ENCODE measurements at regions not wholly inside any gene's neighbourhood (a gene's known extent, or its start where the extent isn't known, plus 50 kb on each side); places are given as distances from the start of the nearest gene placed in this dataset.

- Histone ChIP-seq H3K36me3 (no peaks in the 10 kb centered on the region), H3K27ac (peak overlapping the region; percentile 48), H3K4me3 (no peak overlapping the region), H3K9me3 (no peaks in the 10 kb centered on the region), H3K27me3 (no peaks in the 10 kb centered on the region), H3K4me1 (peaks cover 21% of the 10 kb centered on the region)
- DNase-seq (ENCODE audit: low spot score in 2 of 2), result no peak
- TF ChIP-seq POLR2A (IDR thresholded peaks at IDR 0.05), result no peak
- no peak for TF ChIP-seq POLR2AphosphoS5 (IDR thresholded peaks at IDR 0.05)
- TF ChIP-seq EP300 (IDR thresholded peaks at IDR 0.05), result no peak
- TF ChIP-seq, protein P1, sequence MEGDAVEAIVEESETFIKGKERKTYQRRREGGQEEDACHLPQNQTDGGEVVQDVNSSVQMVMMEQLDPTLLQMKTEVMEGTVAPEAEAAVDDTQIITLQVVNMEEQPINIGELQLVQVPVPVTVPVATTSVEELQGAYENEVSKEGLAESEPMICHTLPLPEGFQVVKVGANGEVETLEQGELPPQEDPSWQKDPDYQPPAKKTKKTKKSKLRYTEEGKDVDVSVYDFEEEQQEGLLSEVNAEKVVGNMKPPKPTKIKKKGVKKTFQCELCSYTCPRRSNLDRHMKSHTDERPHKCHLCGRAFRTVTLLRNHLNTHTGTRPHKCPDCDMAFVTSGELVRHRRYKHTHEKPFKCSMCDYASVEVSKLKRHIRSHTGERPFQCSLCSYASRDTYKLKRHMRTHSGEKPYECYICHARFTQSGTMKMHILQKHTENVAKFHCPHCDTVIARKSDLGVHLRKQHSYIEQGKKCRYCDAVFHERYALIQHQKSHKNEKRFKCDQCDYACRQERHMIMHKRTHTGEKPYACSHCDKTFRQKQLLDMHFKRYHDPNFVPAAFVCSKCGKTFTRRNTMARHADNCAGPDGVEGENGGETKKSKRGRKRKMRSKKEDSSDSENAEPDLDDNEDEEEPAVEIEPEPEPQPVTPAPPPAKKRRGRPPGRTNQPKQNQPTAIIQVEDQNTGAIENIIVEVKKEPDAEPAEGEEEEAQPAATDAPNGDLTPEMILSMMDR (IDR thresholded peaks at IDR 0.05), result no peak
- WGBS, result 68% methylated on average over 5 of the region's 5 CpGs
Measured at GRCh38 chr3:151550642-151551041, 89.8 kb upstream of the IGSF10 start.

DNA sequence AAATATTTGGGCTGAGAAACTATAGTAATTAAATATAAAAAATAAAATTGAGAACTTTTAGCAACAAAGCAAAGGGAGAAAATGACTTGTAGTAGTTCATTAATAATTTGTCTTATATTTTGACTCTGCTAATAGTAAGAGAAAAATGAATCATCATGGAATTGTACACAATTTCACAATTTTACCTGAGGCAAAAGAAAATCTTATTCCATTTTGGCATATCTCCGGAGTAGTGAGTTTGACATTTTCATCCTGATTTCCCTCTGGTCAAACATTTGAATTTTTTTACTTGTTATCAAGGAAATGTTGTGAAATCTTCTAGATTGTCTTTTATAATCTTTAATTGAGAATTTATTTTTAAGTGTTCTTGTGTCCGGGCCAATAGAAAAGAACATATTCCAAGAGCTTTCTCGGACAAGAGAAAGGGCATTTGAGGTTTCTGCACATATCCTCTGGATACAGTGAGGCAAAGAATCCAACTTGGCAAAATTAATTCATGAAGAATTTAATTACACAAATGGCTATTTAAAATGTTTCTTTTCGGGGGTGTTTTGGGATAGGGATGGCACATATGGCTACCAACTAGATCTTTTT lies 89.3 kb upstream of the IGSF10 start:
- Histone ChIP-seq H3K36me3 (no peaks in the 10 kb centered on the region), H3K9me3 (no peaks in the 10 kb centered on the region), H3K27me3 (no peaks in the 10 kb centered on the region), H3K4me3 (no peak overlapping the region), H3K4me1 (peaks cover 21% of the 10 kb centered on the region), H3K27ac (no peak overlapping the region)
- WGBS, result 29% methylated on average over 4 of the region's 4 CpGs
- TF ChIP-seq POLR2A (IDR thresholded peaks at IDR 0.05) (no peak), POLR2AphosphoS5 (IDR thresholded peaks at IDR 0.05) (no peak), EP300 (IDR thresholded peaks at IDR 0.05) (no peak)
- TF ChIP-seq, protein P1 (IDR thresholded peaks at IDR 0.05), result no peak
- no peak for DNase-seq (ENCODE audit: low spot score in 2 of 2)

DNA sequence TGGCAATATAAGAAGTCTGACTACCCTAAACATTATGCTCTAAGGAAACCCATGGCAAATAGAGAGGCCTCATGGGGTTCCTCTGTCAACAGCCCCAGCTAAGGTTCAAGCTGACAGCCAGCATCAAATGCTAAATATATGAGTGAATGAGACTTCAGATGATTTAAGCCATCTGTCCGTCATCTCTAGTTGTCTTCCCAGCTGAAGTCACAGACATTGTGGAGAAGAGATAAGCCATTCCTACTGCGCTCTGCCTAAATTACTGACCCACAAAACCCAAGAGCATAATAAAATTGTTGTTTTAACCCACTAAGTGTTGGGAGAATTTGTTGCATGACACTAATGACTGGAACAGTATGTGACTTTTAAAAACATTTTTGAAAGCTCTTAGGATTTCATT lies 87.3 kb upstream of the IGSF10 start:
- Histone ChIP-seq H3K27me3 (no peaks in the 10 kb centered on the region), H3K4me1 (peaks cover 21% of the 10 kb centered on the region), H3K4me3 (no peak overlapping the region), H3K27ac (no peak overlapping the region), H3K36me3 (no peaks in the 10 kb centered on the region), H3K9me3 (no peaks in the 10 kb centered on the region)
- no peak for DNase-seq (ENCODE audit: low spot score in 2 of 2)
- TF ChIP-seq, protein P1 (IDR thresholded peaks at IDR 0.05), result no peak
- TF ChIP-seq EP300 (IDR thresholded peaks at IDR 0.05) (no peak), POLR2AphosphoS5 (IDR thresholded peaks at IDR 0.05) (no peak), POLR2A (IDR thresholded peaks at IDR 0.05) (no peak)
- WGBS, result 78% methylated on average over 2 of the region's 2 CpGs

- no peak for DNase-seq (ENCODE audit: low spot score in 2 of 2)
- H3K9me3 ChIP-seq, result no peaks in the 10 kb centered on the region
- no peaks in the 10 kb centered on the region for H3K36me3 ChIP-seq
- peaks cover 6% of the 10 kb centered on the region for H3K4me1 ChIP-seq
- TF ChIP-seq, protein P1 (IDR thresholded peaks at IDR 0.05), result no peak
- no peak for TF ChIP-seq POLR2A (IDR thresholded peaks at IDR 0.05)
- TF ChIP-seq EP300 (IDR thresholded peaks at IDR 0.05), result no peak
- H3K4me3 ChIP-seq, result no peak overlapping the region
- no peaks in the 10 kb centered on the region for H3K27me3 ChIP-seq
- H3K27ac ChIP-seq, result no peak overlapping the region
Measured at GRCh38 chr3:151544164-151544548, 83.3 kb upstream of the IGSF10 start.

- no peaks in the 10 kb centered on the region for H3K9me3 ChIP-seq
- no peak overlapping the region for H3K27ac ChIP-seq
- no peak for DNase-seq (ENCODE audit: low spot score in 2 of 2)
- H3K36me3 ChIP-seq, result no peaks in the 10 kb centered on the region
- peaks cover 21% of the 10 kb centered on the region for H3K4me1 ChIP-seq
- H3K27me3 ChIP-seq, result no peaks in the 10 kb centered on the region
- TF ChIP-seq POLR2A (IDR thresholded peaks at IDR 0.05), result no peak
- TF ChIP-seq POLR2AphosphoS5 (IDR thresholded peaks at IDR 0.05), result no peak
- TF ChIP-seq EP300 (IDR thresholded peaks at IDR 0.05), result no peak
- TF ChIP-seq, protein P1 (IDR thresholded peaks at IDR 0.05), result no peak
- H3K4me3 ChIP-seq, result no peak overlapping the region
Measured at GRCh38 chr3:151541178-151541577, 80.3 kb upstream of the IGSF10 start.

Data from suprapubic skin (tissue), 4 donors.